WI38 (cell line): ENCODE measurements at regions not wholly inside any gene's neighbourhood (a gene's known extent, or its start where the extent isn't known, plus 50 kb on each side); places are given as distances from the start of the nearest gene placed in this dataset.
A peak's percentile ranks its signal among the peaks of the same experiment; 100 is the strongest.

Source experiments
- H3K4me3 ChIP-seq: 2 replicates; pipeline ENCODE4 v1.5.1; 2011; ENCODE audit warnings: low read depth, mild to moderate bottlenecking, control low read depth, low read length
- TF ChIP-seq, protein P1 (sequence below): IDR thresholded peaks from 2 replicates; pipeline ENCODE4 v1.5.1; 2012; ENCODE audit warnings: low read depth, mild to moderate bottlenecking, control low read depth, low read length

DNA sequence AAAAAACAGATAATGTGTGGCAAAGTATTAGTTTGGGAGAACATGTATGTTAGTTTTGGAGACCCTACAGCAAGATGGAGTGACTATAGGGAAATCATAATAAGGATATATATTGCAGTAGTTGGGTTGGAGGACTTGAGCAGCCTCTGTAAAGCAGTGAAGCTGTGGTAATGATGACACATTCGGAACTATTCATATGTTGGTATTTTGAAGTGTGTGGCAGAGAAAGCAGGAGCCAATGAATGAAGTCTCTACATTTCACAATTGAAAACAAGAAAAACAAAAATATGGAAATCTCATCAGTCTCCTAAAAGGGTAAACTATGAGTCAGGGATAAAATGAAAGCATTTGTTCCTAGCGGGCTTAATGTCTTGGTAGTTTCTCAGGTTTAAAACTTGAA, 645.9 kb downstream of the OTOL1 start:
- peak overlapping the region; percentile 3; the same call in 1 of the 2 replicates for H3K4me3 ChIP-seq
- TF ChIP-seq, protein P1, sequence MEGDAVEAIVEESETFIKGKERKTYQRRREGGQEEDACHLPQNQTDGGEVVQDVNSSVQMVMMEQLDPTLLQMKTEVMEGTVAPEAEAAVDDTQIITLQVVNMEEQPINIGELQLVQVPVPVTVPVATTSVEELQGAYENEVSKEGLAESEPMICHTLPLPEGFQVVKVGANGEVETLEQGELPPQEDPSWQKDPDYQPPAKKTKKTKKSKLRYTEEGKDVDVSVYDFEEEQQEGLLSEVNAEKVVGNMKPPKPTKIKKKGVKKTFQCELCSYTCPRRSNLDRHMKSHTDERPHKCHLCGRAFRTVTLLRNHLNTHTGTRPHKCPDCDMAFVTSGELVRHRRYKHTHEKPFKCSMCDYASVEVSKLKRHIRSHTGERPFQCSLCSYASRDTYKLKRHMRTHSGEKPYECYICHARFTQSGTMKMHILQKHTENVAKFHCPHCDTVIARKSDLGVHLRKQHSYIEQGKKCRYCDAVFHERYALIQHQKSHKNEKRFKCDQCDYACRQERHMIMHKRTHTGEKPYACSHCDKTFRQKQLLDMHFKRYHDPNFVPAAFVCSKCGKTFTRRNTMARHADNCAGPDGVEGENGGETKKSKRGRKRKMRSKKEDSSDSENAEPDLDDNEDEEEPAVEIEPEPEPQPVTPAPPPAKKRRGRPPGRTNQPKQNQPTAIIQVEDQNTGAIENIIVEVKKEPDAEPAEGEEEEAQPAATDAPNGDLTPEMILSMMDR, result no peak

DNA sequence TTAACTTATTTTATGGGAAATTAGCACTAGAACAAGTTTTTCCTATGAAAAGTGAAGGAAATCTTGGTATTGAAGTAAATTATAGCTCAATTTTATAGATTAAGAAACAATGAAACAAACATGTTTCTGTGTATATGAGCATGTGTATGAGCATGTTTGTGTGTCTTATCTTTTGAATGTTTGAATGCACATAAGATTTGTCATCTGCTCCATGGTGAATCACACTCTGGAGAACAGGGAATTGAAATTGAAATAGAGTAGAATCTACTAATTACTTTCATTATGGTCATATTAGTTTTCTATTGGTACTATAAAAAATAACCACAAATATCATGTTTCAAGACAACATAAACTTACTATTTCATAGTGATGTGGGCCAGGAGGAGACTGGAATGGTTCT, 646.6 kb downstream of the OTOL1 start:
- TF ChIP-seq, protein P1, result no peak
- no peak overlapping the region for H3K4me3 ChIP-seq

DNA sequence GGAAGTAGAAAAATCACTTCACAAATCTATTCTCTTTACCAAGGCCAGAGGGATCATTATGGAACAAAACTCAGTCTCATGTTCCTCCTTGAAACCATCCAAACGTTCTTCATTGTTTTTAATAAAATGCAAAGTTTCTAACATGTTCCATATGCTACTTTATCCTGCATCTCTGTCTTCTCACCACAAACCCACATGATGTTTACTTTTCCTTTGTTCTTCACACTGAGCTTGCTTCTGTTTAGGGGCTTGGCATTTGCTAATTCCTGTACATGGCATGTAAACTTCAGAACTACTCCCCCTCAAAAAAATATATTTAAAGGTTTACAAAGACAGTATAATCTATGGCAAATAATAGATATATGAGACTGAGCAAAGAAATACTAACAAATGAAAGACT, 651.4 kb downstream of the OTOL1 start:
- H3K4me3 ChIP-seq, result no peak overlapping the region
- TF ChIP-seq, protein P1, result no peak

DNA sequence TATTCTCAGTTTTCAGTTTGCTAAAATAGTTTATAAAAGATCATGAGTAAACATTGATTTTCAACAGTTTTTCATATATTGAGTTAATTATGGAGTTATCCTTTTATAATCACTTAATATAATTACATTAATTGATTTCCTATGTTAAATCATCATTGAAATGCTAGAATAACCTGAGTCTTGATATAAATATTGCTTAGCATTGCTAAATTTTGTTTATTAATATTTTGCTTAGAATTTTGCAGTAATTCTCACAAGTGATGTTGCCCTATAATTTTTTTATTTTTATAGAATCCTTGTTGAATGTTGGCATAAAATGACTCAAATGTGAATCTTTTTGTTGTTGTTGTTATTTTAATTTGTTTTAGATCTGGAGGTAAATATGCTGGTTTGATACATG, 654.2 kb downstream of the OTOL1 start:
- TF ChIP-seq, protein P1, result no peak
- no peak overlapping the region for H3K4me3 ChIP-seq

DNA sequence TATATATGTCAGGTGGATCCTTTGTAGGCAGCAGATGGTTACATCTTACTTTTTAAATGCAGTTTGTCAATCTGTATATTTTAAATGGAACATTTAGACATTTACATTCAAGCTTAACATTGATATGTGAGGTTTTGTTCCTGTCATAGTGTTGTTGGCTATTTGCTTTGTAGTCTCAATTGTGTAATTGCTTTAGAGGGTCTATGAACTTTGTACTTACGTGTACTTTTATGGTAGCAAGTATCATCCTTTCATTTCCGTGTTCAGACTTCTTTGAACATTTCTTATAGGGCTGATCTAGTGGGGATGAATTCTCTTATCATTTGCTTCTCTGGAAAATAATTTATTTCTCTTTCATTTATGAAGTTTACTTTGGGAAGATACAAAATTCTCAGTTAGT, 656.0 kb downstream of the OTOL1 start:
- TF ChIP-seq, protein P1, result no peak
- H3K4me3 ChIP-seq, result no peak overlapping the region

DNA sequence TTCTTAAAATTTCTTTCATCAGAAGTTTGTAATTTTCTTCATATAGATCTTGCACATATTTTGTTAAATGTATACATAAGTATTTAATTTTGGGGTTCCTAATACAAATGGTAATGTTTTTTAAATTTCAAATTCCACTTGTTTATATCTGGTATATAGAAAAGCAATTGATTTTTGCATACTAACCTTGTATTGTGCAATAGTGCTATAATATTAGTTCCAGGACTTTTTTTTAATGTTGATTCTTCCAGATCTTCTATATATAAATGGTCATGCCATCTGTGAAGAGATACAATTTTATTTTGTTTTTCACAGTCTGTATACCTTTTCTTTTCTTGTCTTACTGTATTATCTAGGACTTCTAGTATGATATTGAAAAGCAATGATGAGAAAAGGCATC, 665.0 kb downstream of the OTOL1 start:
- no peak overlapping the region for H3K4me3 ChIP-seq
- TF ChIP-seq, protein P1, result no peak

DNA sequence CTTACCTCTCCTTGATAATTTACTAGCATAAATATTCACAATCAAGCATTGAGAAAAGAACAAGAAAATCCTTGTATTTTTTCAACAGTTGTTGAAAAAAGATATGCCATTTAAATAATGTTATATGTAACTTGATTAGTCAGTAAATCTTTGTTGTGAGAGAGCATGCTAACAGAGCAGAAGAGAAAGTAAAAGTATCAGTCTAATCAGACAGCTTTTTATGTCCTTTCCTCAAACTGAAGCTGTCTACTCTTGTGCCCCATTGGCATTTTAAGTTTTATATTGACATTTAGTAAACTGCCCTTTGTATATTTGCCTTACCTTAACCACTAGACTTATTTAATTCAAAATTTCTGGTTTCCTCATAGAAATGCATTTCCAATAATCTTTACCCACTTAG, 668.7 kb downstream of the OTOL1 start:
- no peak overlapping the region for H3K4me3 ChIP-seq
- TF ChIP-seq, protein P1, result no peak

DNA sequence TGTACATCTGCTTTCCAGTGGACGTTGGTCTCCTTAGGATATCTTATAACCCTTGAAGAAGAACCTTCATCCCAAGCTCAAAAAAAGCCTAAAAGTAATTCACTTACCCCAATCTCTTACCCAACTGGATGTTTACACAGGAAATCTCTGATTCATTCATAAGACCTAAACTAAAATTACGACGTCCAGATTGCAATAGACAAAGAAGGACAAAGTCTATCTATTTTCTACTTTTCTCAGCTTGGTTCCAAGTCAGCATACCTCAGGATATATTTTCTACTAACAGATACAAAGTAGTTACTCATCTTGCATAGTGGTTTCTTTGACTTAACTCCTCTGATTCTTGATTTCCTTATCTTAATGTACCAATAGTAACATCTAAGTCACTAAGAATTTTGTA, 669.9 kb downstream of the OTOL1 start:
- TF ChIP-seq, protein P1, result no peak
- H3K4me3 ChIP-seq, result no peak overlapping the region
